Gastrocnemius medialis (tissue), 4 donors: ENCODE measurements at regions not wholly inside any gene's neighbourhood (a gene's known extent, or its start where the extent isn't known, plus 50 kb on each side); places are given as distances from the start of the nearest gene placed in this dataset.

Experiments
- CTCF ChIP-seq, 5 experiments: fragments of 450-650 bp in 3 of 5; fragments of 200-600 bp in 2 of 5; sonication (generic) in 2 of 5; IDR thresholded peaks in 4 of 5; conservative IDR thresholded peaks in 1 of 5; 1 replicate in 4 of 5; 2 replicates in 1 of 5; pipeline ENCODE4 v1.5.1; 2016 to 2019; ENCODE audit warnings: antibody characterized with exemption in 5 of 5, mild to moderate bottlenecking in 3 of 5, moderate library complexity in 3 of 5
- POLR2A ChIP-seq, 2 donors: fragments of 450-650 bp; IDR thresholded peaks; one replicate each; pipeline ENCODE4 v1.6.1; 2017; ENCODE audit warnings: antibody characterized with exemption in 2 of 2, mild to moderate bottlenecking in 2 of 2, moderate library complexity in 2 of 2

GRCh38 chr7:20929199-20929598 lies 142.5 kb upstream of the SP8 start:
- TF ChIP-seq CTCF (IDR thresholded peaks at IDR 0.05 in 4 of 5, conservative IDR thresholded peaks at IDR 0.05 in 1 of 5): no peak
- no peak for TF ChIP-seq POLR2A (IDR thresholded peaks at IDR 0.05)
